ENCODE measurements at regions not wholly inside any gene's neighbourhood (a gene's known extent, or its start where the extent isn't known, plus 50 kb on each side); places are given as distances from the start of the nearest gene placed in this dataset.
"Not testable (repeated sequence)": the region's sequence is repeated elsewhere in the genome, so short reads cannot be mapped to it uniquely, and the experiment has no call there.

DNA sequence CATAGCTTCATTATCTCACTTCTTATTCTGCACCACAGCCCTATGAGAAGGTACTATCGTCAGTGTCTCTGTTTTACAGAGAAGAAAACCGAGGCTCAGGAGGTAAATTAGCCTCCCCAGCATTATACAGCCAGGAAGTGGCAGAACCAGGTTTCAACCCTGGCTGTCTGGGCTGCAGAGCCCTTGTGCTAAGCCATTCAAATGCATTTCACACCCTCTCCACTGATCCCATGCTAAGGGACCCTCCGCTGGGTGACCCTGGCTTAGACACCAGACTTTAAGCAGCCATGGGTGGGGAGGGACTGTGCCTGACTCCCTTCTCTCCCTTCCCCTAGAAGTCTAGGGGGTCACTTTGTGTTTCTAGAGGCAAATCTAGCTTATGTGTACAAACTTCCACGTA is 87.5 kb downstream of the RRAGC start:
- POLR2A ChIA-PET (ENCODE audit: unreplicated experiment), result no interaction called here
- Histone ChIP-seq H3K27me3 (ENCODE audit: insufficient read depth, low read depth) (peaks cover 72% of the 10 kb centered on the region), H3F3A (ENCODE audit: insufficient read depth, low read depth) (no peaks in the 10 kb centered on the region), H3K27ac (no peak overlapping the region), H3K4me1 (replicated peaks; ENCODE audit: insufficient read depth) (no peaks in the 10 kb centered on the region), H4K20me1 (ENCODE audit: insufficient read depth) (no peaks in the 10 kb centered on the region), H3K79me2 (ENCODE audit: low read depth) (no peaks in the 10 kb centered on the region), H3K4me2 (no peak overlapping the region), H3K9me3 (ENCODE audit: insufficient read depth, low read depth) (no peaks in the 10 kb centered on the region), H3K4me3 (no peak overlapping the region), H3K36me3 (ENCODE audit: low read depth) (no peaks in the 10 kb centered on the region), H3K9me2 (ENCODE audit: insufficient read depth) (no peaks in the 10 kb centered on the region), H2AFZ (no peak overlapping the region)
- CTCF ChIA-PET, result no interaction called here
- intact Hi-C loops (cut with micrococcal nuclease; ENCODE audit: unreplicated experiment), result no loop called here
- BruUV-seq (replicated peaks), result no TSS peak
- no peak for TF ChIP-seq EZH2 (IDR thresholded peaks at IDR 0.05; ENCODE audit: low read depth)
- no peak for DNase-seq

DNA sequence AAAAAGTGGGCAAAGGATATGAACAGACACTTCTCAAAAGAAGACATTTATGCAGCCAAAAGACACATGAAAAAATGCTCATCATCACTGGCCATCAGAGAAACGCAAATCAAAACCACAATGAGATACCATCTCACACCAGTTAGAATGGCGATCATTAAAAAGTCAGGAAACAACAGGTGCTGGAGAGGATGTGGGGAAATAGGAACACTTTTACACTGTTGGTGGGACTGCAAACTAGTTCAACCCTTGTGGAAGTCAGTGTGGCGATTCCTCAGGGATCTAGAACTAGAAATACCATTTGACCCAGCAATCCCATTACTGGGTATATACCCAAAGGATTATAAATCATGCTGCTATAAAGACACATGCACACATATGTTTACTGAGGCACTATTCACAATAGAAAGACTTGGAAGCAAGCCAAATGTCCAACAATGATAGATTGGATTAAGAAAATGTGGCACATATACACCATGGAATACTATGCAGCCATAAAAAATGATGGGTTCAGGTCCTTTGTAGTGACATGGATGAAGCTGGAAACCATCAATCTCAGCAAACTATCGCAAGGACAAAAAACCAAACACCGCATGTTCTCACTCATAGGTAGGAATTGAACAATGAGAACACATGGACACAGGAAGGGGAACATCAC is 88.9 kb downstream of the RRAGC start:
- H3K9me2 ChIP-seq (ENCODE audit: insufficient read depth); H3K4me1 ChIP-seq (replicated peaks; ENCODE audit: insufficient read depth): not testable (repeated sequence)

DNA sequence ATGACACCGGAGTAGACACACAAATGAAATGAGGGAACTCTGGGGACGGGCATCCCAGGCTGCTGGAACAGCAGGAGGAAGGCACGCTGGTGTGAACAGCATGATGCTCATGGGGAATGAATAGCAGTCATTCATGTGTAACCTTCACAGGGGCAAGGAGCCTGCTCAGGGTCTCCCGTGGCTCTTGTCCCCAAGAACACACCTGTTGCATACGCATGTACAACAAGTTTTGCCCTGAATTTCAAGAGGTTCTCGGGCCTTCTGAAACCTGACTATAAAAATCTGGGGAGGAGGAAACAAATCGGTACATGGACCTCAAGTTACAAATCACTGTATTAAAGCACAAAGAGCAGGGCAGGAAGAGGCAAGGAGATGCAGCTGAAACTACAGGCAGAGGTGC is 93.4 kb downstream of the RRAGC start:
- no peaks in the 10 kb centered on the region for H3K9me3 ChIP-seq (ENCODE audit: insufficient read depth, low read depth)
- H3K9me2 ChIP-seq (ENCODE audit: insufficient read depth), result no peaks in the 10 kb centered on the region
- no peaks in the 10 kb centered on the region for H3K36me3 ChIP-seq (ENCODE audit: low read depth)
- no TSS peak for BruUV-seq (replicated peaks)
- H3K27ac ChIP-seq, result no peak overlapping the region
- no peak overlapping the region for H3K4me2 ChIP-seq
- no peaks in the 10 kb centered on the region for H3K4me1 ChIP-seq (replicated peaks; ENCODE audit: insufficient read depth)
- H3K4me3 ChIP-seq, result no peak overlapping the region
- ChIA-PET POLR2A (ENCODE audit: unreplicated experiment) (no interaction called here), CTCF (no interaction called here)
- H2AFZ ChIP-seq, result no peak overlapping the region
- no peak for TF ChIP-seq CTCF (conservative IDR thresholded peaks at IDR 0.05)
- TF ChIP-seq EZH2 (IDR thresholded peaks at IDR 0.05; ENCODE audit: low read depth), result no peak
- H4K20me1 ChIP-seq (ENCODE audit: insufficient read depth), result no peaks in the 10 kb centered on the region
- intact Hi-C loops (cut with micrococcal nuclease; ENCODE audit: unreplicated experiment), result no loop called here
- no peaks in the 10 kb centered on the region for H3F3A ChIP-seq (ENCODE audit: insufficient read depth, low read depth)
- DNase-seq, result no peak
- no peaks in the 10 kb centered on the region for H3K79me2 ChIP-seq (ENCODE audit: low read depth)
- H3K27me3 ChIP-seq (ENCODE audit: insufficient read depth, low read depth), result peaks cover 76% of the 10 kb centered on the region

More for the DNA sequence above, 88.9 kb downstream of the RRAGC start:
- peaks cover 74% of the 10 kb centered on the region for H3K27me3 ChIP-seq (ENCODE audit: insufficient read depth, low read depth)
- H3K9me3 ChIP-seq (ENCODE audit: insufficient read depth, low read depth); H3K4me3 ChIP-seq; H3K79me2 ChIP-seq (ENCODE audit: low read depth); CTCF ChIA-PET; DNase-seq; H2AFZ ChIP-seq; H3K27ac ChIP-seq; H3K4me2 ChIP-seq; H3K36me3 ChIP-seq (ENCODE audit: low read depth); BruUV-seq (replicated peaks); intact Hi-C loops (cut with micrococcal nuclease; ENCODE audit: unreplicated experiment); H4K20me1 ChIP-seq (ENCODE audit: insufficient read depth); H3F3A ChIP-seq (ENCODE audit: insufficient read depth, low read depth); POLR2A ChIA-PET (ENCODE audit: unreplicated experiment): not testable (repeated sequence)

DNA sequence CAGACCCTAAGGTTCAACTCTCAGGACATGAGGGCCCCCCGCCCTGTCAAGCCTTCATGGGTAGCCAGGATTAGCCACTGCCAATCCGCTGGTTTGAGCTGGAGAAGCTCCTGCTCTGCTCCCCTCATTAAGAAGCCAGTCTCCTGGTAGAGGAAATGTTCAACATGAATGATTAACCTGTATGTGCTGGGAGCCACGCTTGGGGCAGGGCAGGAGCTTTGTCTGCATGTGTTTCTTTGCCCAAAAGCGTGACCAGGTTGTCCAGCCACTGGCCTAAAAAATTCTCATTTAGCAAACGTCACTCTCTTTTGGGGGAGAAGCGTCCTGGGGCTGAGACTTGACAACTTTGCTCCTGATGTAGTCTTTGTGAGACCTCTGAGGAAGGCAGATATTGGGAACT is 96.5 kb downstream of the RRAGC start:
- H3F3A ChIP-seq (ENCODE audit: insufficient read depth, low read depth), result no peaks in the 10 kb centered on the region
- H3K79me2 ChIP-seq (ENCODE audit: low read depth), result no peaks in the 10 kb centered on the region
- no peaks in the 10 kb centered on the region for H3K4me1 ChIP-seq (replicated peaks; ENCODE audit: insufficient read depth)
- POLR2A ChIA-PET (ENCODE audit: unreplicated experiment), result no interaction called here
- no peak overlapping the region for H3K27ac ChIP-seq
- no peaks in the 10 kb centered on the region for H4K20me1 ChIP-seq (ENCODE audit: insufficient read depth)
- no peaks in the 10 kb centered on the region for H3K36me3 ChIP-seq (ENCODE audit: low read depth)
- no peak overlapping the region for H3K4me2 ChIP-seq
- intact Hi-C loops (cut with micrococcal nuclease; ENCODE audit: unreplicated experiment), result no loop called here
- H3K4me3 ChIP-seq, result no peak overlapping the region
- CTCF ChIA-PET, result no interaction called here
- no peaks in the 10 kb centered on the region for H3K9me2 ChIP-seq (ENCODE audit: insufficient read depth)
- H2AFZ ChIP-seq, result no peak overlapping the region
- DNase-seq, result no peak
- TF ChIP-seq EZH2 (IDR thresholded peaks at IDR 0.05; ENCODE audit: low read depth), result no peak
- TF ChIP-seq CTCF (conservative IDR thresholded peaks at IDR 0.05), result no peak
- no peaks in the 10 kb centered on the region for H3K9me3 ChIP-seq (ENCODE audit: insufficient read depth, low read depth)
- H3K27me3 ChIP-seq (ENCODE audit: insufficient read depth, low read depth), result peaks cover 79% of the 10 kb centered on the region
- no TSS peak for BruUV-seq (replicated peaks)

Measured in PC-9 (cell line).